Chondrocyte (in vitro differentiated cells): ENCODE measurements at regions not wholly inside any gene's neighbourhood (a gene's known extent, or its start where the extent isn't known, plus 50 kb on each side); places are given as distances from the start of the nearest gene placed in this dataset.

Experiments used
- DNase-seq: peaks from one replicate; pipeline ENCODE4 v3.0.0; 2021; ENCODE audit warnings: mixed read lengths, low spot score
- H3K27ac Mint-ChIP-seq: one replicate; pipeline ENCODE4 v1.8.0; 2021; ENCODE audit warnings: mild to moderate bottlenecking, moderate library complexity, mixed read lengths; ENCODE audit not compliant: unreplicated experiment
- H3K27me3 Mint-ChIP-seq: 2 replicates; pipeline ENCODE4 v1.8.0; 2021; ENCODE audit warnings: low read depth, mixed read lengths
- H3K36me3 Mint-ChIP-seq: 2 replicates; pipeline ENCODE4 v1.8.0; 2021; ENCODE audit warnings: low read depth, mixed read lengths
- H3K4me1 Mint-ChIP-seq: 2 replicates; pipeline ENCODE4 v1.8.0; 2021; ENCODE audit warnings: low read depth, mild to moderate bottlenecking, mixed read lengths
- H3K4me3 Mint-ChIP-seq: one replicate; pipeline ENCODE4 v1.8.0; 2021; ENCODE audit warnings: mild to moderate bottlenecking, moderate library complexity, mixed read lengths; ENCODE audit not compliant: unreplicated experiment
- H3K9me3 Mint-ChIP-seq: 2 replicates; pipeline ENCODE4 v1.8.0; 2021; ENCODE audit warnings: low read depth, mixed read lengths
- CTCF ChIP-seq: fragments of 200-600 bp; sonication (generic); IDR thresholded peaks from 2 replicates; pipeline ENCODE4 v1.5.0; 2021; ENCODE audit warnings: antibody characterized with exemption, mild to moderate bottlenecking, moderate library complexity

GRCh38 chr4:23015821-23016220, 323.1 kb downstream of the GBA3 start:
- DNase-seq: no peak
- Mint-ChIP-seq H3K9me3 (no peaks in the 10 kb centered on the region), H3K4me3 (no peak overlapping the region), H3K4me1 (no peaks in the 10 kb centered on the region), H3K27ac (no peak overlapping the region), H3K36me3 (no peaks in the 10 kb centered on the region), H3K27me3 (peaks cover 2% of the 10 kb centered on the region)
- no peak for TF ChIP-seq CTCF

DNA sequence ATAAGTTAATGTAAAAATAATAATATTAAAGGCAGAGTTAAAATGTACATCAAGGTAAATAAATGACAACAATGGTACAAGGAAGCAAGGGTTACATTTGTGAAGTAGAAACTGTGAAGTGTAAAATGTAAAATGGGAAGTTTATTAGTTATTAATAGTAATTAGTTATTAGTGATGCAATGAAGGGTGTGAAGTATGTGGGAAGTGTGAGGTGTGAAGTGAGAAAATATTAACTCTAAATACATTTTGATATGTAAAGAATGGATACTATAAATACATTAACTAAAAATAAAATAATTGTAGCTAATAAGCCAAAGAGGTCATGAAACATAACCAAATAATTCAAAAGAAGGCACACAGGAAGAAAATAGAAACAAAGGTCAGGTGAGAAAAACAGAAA, 316.4 kb downstream of the GBA3 start:
- H3K27me3 Mint-ChIP-seq: peaks cover 3% of the 10 kb centered on the region
- no peak overlapping the region for H3K4me3 Mint-ChIP-seq
- peaks cover 15% of the 10 kb centered on the region for H3K9me3 Mint-ChIP-seq
- H3K4me1 Mint-ChIP-seq: no peaks in the 10 kb centered on the region
- no peaks in the 10 kb centered on the region for H3K36me3 Mint-ChIP-seq
- no peak for TF ChIP-seq CTCF
- no peak overlapping the region for H3K27ac Mint-ChIP-seq
- DNase-seq: no peak

DNA sequence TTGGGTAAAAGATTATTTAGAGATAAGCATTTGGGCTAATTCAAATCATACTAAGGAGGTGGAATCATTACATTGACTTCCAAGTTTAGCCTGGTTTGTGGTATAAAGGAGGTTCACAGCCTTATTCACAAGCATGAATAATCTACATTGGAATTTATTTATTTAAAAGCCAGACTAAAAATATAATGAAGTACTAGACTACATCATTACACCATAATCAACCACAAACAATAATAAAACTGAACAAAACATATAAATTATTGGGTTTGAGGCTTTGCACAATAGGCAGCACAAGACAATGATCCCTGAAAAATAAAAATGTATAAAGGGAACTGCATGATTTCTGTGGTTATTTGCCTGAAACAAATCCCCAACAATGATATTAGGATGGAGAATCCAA, 314.0 kb downstream of the GBA3 start:
- Mint-ChIP-seq H3K4me1 (no peaks in the 10 kb centered on the region), H3K36me3 (no peaks in the 10 kb centered on the region), H3K4me3 (no peak overlapping the region), H3K27ac (no peak overlapping the region), H3K27me3 (peaks cover 3% of the 10 kb centered on the region), H3K9me3 (peaks cover 15% of the 10 kb centered on the region)
- TF ChIP-seq CTCF: no peak
- DNase-seq: no peak

DNA sequence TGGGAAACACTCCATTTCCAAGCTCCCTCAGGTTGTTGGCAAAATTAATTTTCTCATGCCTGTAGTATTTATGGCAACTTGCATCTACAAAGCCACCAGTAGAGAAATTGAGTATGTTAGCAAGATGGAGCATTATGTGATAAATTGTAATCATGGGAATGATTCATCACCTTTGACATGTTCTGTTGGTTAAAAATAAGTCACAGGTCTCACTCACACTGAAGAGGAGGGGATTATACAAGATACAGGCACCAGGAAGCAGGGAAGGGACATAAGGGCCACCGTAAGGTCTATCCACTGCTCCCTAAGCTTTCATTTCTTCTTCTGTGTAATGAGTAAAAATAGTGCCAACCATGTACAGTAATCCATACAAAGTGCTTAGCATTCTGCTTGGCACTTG, 313.0 kb downstream of the GBA3 start:
- no peaks in the 10 kb centered on the region for H3K4me1 Mint-ChIP-seq
- no peak for TF ChIP-seq CTCF
- no peak overlapping the region for H3K27ac Mint-ChIP-seq
- H3K27me3 Mint-ChIP-seq: peaks cover 3% of the 10 kb centered on the region
- DNase-seq: no peak
- H3K9me3 Mint-ChIP-seq: peaks cover 15% of the 10 kb centered on the region
- no peaks in the 10 kb centered on the region for H3K36me3 Mint-ChIP-seq
- H3K4me3 Mint-ChIP-seq: no peak overlapping the region

- no peak for TF ChIP-seq CTCF
- Mint-ChIP-seq H3K36me3 (no peaks in the 10 kb centered on the region), H3K4me1 (no peaks in the 10 kb centered on the region), H3K27me3 (no peaks in the 10 kb centered on the region), H3K9me3 (peaks cover 7% of the 10 kb centered on the region), H3K4me3 (no peak overlapping the region), H3K27ac (no peak overlapping the region)
- no peak for DNase-seq
Observed at GRCh38 chr4:23001478-23001877, 308.7 kb downstream of the GBA3 start.
